HG03108 (cell line): ENCODE measurements at regions not wholly inside any gene's neighbourhood (a gene's known extent, or its start where the extent isn't known, plus 50 kb on each side); places are given as distances from the start of the nearest gene placed in this dataset.
"Not testable (repeated sequence)": the region's sequence is repeated elsewhere in the genome, so short reads cannot be mapped to it uniquely, and the experiment has no call there.

Experiments used
- ATAC-seq: cut with Tn5 transposase; IDR thresholded peaks from one replicate; pipeline ENCODE4 v1.9.1; 2021; ENCODE audit warnings: moderate library complexity; ENCODE audit not compliant: unreplicated experiment

DNA sequence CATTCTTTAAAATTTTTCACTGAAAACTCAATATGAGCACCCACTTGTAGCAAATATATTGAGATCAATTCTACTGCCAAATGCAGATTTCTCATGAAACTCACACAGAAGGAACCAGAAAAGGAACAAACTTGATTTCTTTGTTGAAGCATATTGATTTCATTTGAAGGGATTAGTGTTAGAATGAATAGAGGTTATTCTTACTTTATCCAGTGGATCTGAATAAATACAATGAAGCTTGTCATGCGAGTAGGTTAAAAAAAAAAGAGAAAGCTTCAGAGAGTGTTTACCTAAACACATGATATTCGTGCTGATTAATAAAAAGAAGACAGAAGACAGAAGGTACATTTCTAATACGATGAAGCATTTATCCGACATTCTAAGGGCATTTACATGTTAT, 226.7 kb upstream of the ZSWIM2 start:
- no peak for ATAC-seq

DNA sequence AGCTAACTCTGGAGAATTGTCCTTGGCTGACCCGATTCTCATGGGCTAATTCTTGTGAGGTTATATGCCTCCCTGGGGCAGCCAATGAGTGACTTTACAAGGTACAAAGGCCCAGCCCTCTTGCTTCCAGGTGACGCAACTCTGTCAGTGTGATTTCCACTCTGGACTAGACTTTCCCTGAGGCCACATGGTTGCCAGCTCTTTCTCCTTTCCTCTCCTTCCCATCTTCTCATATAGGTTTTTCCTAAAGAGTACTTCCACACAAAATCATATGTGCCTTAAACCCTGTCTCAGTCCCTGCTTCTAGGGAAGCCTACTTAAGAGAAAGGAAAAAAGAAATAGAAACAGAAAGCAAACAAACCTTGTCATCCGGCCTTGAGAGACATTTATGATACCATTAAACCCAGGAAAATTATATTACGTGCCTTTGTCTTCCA, 226.2 kb upstream of the ZSWIM2 start:
- ATAC-seq = no peak

DNA sequence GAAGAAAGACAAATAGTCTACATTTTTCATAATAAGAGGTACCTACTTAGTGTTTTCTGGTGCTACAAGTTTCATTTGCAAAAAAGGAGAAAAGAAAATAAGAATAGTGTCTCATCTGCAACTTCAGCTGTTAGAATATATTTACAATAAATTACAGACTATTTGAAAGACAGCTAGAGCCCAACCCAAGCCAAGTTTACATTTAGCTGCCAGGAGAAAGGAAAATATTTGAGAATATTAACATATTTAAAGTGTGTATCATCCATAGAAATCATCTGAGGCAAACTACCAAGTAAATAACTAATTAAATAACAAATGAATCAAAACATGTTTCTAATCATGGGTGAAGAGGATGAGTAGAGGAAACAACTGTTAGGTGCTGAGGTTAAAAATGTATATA, 209.2 kb upstream of the ZSWIM2 start:
- no peak for ATAC-seq

DNA sequence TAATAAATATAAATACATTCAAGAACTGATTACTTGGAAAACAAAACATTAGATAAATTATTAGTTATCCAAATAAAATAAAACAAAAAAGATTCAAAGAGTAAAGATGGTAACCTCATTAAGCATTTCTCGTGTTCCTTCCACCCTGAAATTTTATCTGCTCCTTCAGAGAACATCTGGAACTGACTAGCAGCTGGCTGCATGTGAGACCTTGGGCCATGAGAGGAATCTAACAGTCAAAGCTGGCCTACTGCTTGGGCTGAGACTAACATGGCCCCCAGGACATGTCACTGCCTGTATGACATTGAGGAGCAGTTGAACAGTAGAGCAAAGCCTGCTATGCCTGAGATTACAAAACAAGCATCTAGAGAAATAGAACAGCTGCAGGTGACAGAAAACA, 208.5 kb upstream of the ZSWIM2 start:
- no peak for ATAC-seq

DNA sequence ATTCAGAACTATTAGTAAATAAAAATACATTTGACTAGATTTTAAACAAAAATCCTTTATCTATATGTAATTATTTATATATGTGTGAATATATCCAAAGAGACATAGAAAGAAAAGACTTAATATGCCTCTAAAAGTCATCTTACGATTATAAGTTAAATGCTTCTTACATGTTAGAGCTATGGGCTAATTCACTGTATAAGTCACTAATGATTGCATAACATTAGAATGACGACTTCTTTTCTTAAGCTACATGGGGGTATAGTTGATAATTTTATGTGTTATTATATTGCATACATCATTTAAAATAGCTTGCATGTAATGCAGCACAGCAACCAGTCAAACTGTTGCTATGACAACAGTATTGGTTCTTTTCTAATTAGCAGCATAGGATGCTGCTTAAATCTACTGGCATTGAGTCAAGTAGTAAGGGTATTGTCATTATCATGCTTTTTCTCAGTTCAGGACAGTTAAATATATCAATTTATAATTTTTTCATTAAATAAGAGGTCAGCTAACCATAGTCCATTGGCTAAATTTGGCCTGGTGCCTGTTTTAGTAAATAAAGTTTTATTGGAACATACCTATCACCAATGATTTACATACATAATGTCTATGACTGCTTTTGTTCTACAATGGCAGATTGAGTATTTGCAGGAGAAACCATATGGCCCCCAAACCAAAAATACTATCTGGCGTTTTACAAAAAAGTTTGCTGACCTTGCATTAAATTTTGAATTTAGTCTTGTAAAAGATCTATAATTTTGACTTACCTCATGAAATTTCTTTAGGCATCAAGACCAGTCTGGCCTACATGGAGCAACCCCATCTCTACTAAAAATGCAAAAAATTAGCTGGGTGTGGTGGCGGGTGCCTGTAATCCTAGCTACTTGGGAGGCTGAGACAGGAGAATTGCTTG, 207.7 kb upstream of the ZSWIM2 start:
- no peak for ATAC-seq

DNA sequence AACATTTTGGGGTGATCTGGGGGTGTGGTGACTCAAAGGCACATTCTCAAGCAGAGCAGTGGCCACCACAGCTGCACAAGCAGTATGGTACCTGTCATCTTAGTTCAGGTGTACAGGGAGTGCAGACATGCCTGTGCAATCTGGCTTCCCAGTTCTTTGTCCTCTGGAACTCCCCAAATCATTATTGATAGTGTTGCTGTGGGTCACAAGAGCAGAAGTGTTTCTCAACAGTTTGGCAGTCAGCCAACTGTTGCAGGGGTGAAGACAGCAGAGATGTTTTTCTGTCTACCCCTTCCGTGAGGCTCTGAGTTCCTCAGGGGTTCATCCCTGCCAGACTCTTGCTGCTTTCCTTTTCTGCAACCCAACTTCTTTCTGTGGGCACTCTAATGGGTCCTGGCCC, 206.5 kb upstream of the ZSWIM2 start:
- no peak for ATAC-seq

DNA sequence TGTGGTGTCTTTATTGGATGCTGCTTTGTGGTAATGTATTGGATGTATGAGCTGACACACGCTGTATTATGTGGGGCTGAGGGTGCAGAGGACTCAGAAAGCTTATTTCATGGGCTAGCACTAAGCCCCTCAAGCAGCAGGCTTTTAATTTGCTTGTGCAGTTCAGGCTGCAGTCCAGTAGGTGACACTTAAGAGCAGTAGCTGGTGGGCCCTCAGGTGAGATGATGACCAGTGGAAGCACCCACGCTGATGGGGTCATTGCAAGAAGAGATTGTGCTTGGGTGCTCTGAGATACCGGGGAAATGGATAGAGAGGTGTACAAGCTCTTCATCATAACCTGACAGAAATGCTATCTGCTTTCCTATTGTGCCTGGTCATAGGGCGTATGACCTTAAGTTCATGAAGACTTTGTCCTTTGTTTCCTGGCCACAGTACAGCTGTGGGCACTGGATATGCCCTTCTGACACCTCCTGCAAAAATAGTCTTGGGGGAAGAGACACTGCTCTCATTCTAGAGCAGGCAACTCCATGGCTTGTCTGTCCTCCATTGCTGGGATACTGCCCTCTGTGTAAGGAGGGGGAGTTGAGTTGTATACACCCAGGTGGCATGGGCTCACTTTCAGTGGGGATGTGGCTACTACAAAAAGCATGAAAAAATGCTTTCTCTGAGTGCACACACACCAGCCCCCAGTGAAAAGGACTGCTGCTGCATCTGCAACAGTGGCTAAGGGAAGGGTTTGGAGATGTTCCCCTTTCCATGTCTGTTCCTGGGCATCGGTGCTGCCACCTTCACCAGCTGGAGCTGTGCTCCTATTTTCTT, 205.7 kb upstream of the ZSWIM2 start:
- no peak for ATAC-seq

DNA sequence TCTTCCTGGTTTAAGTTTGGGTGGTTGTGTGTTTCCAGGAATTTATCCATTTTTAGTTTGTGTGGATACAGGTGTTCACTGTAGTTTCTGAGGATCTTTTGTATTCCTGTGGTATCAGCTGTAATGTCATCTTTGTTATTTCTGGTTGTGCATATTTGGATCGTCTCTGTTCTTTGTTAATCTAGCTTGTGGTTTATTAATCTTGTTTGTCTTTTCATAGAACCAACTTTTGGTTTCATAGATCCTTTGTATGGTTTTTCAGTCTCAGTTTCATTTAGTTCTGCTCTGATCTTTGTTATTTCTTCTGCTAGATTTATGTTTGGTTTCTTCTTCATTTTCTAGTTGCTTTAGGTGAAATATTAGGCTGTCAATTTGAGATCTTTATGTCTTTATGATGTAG, 202.4 kb upstream of the ZSWIM2 start:
- peak; percentile 84 for ATAC-seq

DNA sequence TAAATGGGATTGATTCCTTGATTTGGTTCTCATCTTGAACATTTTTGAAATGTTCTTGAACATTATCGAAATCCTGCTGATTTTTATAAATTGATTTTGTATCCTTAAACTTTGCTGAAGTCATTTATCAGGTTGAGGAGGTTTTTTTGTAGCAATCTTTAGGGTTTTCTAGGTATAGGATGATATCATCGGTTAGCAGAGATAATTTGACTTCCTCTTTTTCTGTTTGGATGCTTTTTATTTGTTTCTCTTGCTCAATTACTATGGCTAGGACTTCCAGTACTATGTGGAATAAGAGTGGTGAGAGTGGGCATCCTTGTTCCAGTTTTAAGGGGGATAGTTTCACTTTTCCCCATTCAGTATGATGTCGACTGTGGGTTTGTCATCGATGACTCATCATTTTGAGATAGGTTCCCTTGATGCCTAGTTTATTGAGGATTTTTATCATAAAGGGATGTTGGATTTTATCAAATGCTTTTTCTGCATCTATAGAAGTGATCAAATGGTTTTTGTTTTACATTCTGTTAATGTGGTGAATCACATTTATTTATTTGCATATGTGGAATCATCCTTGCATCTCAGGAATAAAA, 201.5 kb upstream of the ZSWIM2 start:
- ATAC-seq = no peak

DNA sequence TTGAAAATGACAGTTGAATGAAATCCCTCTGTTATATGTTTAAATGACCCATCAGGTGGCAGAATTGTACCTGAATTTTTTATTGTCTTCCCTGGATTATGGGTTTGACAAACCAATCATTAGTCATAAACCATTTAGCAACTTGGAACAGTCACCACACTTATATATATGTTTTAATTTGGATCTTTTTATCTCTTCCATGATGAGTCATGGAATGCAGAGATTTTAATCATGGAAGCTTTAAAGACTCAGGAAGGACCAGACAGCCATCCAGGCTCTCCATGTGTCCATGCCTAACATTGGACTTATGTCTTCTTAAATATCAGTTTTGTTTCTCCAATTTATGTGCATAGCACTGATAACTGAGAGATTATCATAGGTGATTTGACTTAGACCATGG, 188.3 kb upstream of the ZSWIM2 start:
- ATAC-seq = no peak

DNA sequence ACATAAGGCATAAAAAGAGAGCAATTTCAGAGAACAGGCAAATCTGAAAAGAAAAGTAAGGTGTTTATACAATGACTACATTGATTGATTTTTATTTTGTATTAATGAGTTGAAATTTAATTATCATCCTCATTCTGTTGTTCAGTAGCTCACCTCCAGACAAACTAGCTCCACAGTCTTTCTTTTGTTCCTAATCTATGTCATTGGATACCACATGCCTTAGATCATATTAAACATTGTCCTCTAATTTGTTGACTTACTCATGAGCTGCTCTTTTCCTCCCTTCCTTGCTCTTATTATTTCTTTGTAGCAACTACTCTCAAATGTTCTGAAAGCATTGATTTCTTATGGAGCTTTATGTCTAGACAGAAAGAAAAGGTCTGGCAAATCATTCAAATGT, 185.5 kb upstream of the ZSWIM2 start:
- ATAC-seq = no peak

DNA sequence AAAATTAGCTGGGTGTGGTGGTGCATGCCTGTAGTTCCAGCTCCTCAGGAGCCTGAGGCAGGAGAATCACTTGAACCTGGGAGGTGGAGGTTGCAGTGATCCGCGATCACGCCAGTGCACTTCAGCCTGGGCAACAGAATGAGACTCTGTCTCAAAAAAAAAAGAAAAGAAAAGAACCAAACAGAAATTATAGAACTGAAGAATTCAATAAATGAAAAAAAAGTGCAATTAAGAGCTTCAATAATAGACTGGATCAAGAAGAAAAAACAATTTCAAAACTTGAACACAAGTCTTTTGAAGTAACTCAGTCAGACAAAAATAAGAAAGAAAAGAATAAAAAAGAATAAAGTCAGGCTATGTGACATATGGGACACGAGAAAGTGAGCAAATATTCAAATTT, 175.8 kb upstream of the ZSWIM2 start:
- no peak for ATAC-seq

DNA sequence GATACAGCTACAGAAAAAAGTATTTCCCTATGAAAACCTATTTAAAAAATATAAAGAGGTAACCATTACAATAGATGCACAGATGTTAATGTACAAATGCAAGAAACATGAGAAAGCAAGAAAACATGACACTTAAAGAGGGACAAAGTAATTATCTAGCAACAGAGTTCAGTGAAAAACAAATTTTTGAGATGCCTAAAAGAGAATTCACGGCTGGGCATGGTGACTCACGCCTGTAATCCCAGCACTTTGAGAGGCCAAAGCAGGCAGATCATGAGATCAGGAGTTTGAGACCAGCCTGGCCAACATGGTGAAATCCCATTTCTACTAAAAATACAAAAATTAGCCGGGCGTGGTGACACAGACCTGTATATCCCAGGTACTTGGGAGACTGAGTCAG, 175.0 kb upstream of the ZSWIM2 start:
- ATAC-seq = not testable (repeated sequence)

DNA sequence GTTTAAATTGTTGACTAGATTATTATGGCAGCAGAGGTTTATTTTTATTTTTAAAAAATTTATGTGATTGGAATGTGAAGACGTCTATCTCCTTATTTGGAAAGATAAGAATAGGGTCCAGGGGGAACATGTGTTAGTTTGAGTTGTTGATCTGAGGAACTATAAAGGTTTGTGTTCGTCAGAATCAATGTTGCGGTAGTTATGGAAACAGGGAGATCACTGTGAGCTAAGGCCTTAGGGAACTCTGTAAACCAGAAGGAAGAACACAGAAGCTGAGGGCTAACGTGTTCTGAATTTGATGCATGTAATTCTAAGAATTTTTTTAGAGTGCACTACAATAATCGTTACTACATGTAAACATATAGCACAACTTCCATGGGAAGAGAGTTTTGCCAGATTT, 168.5 kb upstream of the ZSWIM2 start:
- no peak for ATAC-seq

DNA sequence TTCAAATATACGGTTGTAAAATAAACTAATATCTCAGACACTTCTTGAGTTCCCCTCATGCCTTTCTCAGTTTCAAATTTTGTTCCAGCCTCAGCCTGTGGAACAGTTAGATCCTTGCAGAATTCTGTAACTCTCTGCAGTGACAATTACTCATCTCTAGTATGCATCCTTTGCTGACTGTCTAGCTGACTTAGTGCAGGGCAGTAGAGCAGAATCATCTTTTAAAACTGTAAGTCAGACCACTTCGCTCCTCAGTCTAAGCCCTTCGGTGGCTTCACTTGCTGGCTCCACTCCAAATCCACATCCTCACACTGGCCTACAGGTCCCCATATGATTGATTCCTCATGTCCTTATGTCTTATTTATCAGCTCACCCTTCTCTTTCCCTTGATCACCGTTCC, 164.1 kb upstream of the ZSWIM2 start:
- ATAC-seq = no peak

DNA sequence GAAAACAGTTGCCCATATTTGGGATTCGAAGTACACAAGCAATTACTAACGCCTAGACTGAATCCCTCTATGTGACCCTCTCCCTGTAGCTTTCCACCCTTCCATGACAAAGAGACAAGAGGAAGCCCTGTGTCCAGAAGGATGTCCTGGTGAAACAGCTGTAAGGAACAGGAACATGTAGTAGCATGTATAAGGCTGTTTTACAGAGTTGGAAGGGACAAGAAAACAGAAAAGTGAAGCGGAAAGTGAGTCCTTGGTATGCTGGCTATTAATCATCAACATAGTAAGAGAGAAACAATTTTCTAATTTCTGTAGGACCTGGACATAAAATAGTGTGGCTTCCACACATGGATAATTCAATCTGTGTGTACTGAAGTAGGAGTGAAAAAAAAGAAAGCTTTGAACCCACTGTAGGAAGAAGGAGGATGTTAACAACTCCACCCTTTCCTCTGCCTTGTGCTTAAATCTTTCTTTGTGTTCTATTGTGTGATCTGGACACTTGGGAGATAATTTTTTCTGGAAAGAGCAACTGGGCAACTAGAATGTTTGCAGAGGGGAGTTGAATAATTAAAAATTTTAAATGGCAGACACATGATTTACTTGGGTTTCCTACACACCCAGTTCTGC, 162.3 kb upstream of the ZSWIM2 start:
- ATAC-seq = no peak

DNA sequence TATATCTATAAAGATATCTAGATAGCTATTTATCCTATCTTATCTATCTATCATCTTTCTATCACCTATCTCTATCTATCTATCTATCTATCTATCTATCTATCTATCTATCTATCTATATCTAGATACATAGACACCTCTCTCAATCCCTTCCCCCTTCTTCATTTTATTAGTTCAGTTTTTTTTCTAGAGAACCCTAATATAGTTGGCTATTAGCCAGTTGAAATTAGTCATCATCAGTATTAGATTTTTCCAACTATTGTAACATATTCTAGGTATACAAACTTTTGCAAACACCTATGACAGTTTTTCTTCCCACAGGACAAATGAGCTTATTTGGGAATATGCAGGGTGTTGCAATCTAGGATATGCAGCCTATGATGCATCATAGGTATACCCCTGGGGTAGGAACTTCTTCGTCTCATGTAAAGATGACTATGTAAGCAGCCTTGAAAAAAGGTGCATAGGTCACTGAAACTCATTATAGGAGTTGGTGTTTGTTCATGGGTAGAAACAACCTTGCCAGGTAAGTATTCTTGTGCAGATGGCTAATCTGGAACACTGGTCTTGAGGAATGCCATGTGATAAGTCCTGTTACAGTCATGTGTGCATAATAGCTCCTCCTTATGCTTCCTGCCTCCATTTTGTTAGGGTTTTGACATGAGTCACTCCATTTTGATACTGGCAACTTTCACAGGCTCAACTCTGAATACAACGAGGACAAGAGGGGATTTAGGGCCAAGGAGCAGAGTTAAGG, 160.7 kb upstream of the ZSWIM2 start:
- ATAC-seq = no peak

DNA sequence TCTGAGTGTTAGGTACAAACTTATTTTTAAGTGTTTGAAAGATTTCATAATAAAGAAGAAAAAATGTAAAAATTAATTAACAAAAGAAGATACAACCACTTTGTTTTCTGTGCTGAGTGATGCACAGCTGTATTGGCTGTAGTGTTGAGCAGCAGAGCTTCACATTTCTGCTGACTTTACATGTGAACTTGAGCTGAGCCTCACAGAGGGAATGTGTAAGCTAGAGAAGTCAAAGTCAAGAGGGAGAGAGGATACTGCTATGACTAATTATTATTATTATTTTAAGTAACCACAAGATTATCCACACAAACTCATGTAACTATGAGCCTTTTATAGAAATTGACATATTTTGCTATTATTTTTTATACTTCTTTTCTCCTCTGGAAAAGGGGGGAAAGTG, 159.1 kb upstream of the ZSWIM2 start:
- no peak for ATAC-seq

DNA sequence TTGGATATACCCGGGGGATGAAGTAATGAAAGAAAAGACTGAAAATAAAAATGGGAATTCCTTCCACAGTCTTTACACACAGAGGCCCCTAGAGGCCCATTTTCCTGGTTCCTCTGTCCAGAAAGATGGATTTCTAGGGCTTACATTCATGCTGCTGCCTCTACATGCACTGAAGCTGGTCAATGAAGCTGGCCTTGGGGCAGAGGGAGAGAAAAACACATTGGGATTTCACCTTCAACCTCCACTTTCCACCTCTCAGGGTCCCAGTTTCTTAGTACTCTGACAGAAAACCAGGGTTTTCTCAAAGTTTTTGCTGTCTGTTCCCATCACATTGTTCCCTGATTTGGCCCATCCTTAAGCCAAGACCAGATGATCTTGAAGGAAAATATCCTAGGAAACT, 154.6 kb upstream of the ZSWIM2 start:
- no peak for ATAC-seq

DNA sequence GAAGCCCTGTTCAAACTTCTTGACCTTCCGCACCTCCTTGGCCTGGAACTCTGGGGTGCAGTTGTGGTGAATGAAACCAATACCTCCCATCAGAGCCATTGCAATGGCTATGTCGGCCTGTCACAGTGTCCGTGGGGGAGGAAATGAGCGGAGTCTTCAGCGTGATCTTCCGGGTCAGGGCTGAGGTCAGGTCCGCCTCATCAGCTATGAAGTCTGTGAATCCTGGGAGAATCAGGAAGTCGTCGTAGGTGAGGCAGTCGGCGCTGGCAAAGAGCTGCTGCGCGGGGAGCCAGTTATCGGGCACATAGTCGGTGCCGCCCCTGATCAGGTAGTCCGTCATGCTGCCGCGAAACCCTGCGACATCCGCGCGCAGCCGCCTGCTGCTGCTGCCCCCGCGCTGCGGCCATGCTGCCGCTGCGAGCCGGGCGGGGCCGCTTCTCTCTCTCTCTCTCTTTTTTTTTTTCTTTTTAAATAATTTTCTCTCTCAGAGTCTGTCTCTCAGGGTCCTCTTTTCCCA, 154.1 kb upstream of the ZSWIM2 start:
- ATAC-seq = no peak
